Small intestine (tissue), 7 donors: ENCODE measurements at regions not wholly inside any gene's neighbourhood (a gene's known extent, or its start where the extent isn't known, plus 50 kb on each side); places are given as distances from the start of the nearest gene placed in this dataset.

ENCODE experiments used
- DNase-seq, 2 donors: peaks; one replicate each; pipeline versions ENCODE4 v3.0.0 to v3.0.0-alpha.2; 2013
- FAIRE-seq: peaks from 2 replicates; lab custom pipeline; 2012; peaks lifted over from hg19 to GRCh38; lab: Jason Lieb, UNC
- H3K27ac ChIP-seq, 3 donors: one replicate each; pipeline ENCODE4 v1.5.1; 2013; ENCODE audit warnings: low read length in 2 of 3, mild to moderate bottlenecking in 2 of 3, control low read depth in 1 of 3, inconsistent platforms in 1 of 3, low read depth in 1 of 3, moderate library complexity in 1 of 3
- H3K27me3 ChIP-seq, 3 donors: one replicate each; pipeline ENCODE4 v1.6.1; 2013; ENCODE audit warnings: low read length in 3 of 3, inconsistent platforms in 1 of 3; ENCODE audit not compliant: control insufficient read depth in 3 of 3, insufficient read depth in 3 of 3
- H3K36me3 ChIP-seq, 3 donors: one replicate each; pipeline ENCODE4 v1.6.1; 2013; ENCODE audit warnings: low read length in 3 of 3, inconsistent platforms in 1 of 3, low read depth in 1 of 3, mild to moderate bottlenecking in 1 of 3, moderate library complexity in 1 of 3; ENCODE audit not compliant: control insufficient read depth in 3 of 3, insufficient read depth in 2 of 3
- H3K4me1 ChIP-seq, 3 donors: one replicate each; pipeline ENCODE4 v1.6.1; 2013; ENCODE audit warnings: low read length in 2 of 3, inconsistent platforms in 1 of 3, low read depth in 1 of 3, mild to moderate bottlenecking in 1 of 3, moderate library complexity in 1 of 3; ENCODE audit not compliant: control insufficient read depth in 3 of 3, insufficient read depth in 2 of 3
- H3K4me3 ChIP-seq, 3 donors: one replicate each; pipeline ENCODE4 v1.5.1; 2013; ENCODE audit warnings: low read length in 3 of 3, control low read depth in 1 of 3, inconsistent platforms in 1 of 3, low read depth in 1 of 3, mild to moderate bottlenecking in 1 of 3, moderate library complexity in 1 of 3
- H3K9me3 ChIP-seq, 2 donors: one replicate each; pipeline ENCODE4 v1.6.1; 2013; ENCODE audit warnings: low read depth in 1 of 2, low read length in 1 of 2; ENCODE audit not compliant: control insufficient read depth in 2 of 2, insufficient read depth in 1 of 2
- WGBS, 3 donors: extraction: QIAGEN DNeasy Blood & Tissue Kit; methylation state at CpG; one replicate each; pipeline ENCODE4 v1.1.7; 2013; 5-methylcytosine and 5-hydroxymethylcytosine counted together
- donor health status: healthy with polysubstance abuse.
- donor health status: control.
- donor health status: control.
- donor health status: Bipolar disorder and iron deficiency.
- donor health status: healthy.

DNA sequence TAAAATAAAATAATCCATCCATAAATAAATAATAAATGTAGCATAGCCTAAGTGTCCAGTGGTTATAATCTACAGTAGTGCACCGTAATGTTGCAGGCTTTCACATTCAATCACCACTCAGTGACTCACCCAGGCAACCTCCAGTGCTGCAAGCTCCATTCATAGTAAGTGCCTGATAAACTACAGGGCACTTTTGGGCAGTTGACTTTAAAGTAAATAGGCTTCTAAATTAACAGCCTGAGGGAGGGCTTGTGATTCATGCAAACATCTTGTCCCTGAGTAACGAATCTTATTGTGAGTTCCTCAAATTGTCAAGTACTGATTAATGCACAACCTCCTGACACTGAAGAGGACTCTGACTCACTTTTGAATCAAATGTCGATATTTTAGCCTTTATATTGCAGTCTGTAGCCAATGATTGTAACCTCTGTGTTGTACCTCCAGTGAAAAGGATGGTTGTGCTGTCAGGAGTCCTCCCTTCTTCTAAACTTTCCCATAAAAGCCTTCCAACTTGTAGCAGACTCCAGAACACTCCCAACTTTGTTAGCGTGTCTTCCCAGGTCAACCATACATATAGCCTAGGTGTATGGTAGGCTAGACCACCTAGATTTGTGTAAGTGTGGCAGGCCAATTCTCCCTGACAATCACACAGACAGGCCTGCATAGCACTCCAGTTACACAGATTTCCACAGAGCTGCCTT, 55.0 kb upstream of the BICD1 start:
- H3K27ac ChIP-seq = peak overlapping the region in 1 of 3 donors; percentile 15
- no peaks in the 10 kb centered on the region for H3K27me3 ChIP-seq
- H3K4me3 ChIP-seq = no peak overlapping the region
- no peaks in the 10 kb centered on the region for H3K36me3 ChIP-seq
- 61 to 77% (median 75%) methylated on average over 4 of the region's 4 CpGs for WGBS, 3 donors
- peaks cover 0 to 12% of the 10 kb centered on the region in 2 donors for H3K9me3 ChIP-seq
- FAIRE-seq (no peak), DNase-seq (peak in 1 of 2 donors; percentile 42)
- peaks cover 0 to 29% (median 0%) of the 10 kb centered on the region in 3 donors for H3K4me1 ChIP-seq

GRCh38 chr12:32052212-32052713, 54.4 kb upstream of the BICD1 start:
- FAIRE-seq (no peak), DNase-seq (peak in 1 of 2 donors; percentile 42)
- Histone ChIP-seq H3K9me3 (peaks cover 0 to 12% of the 10 kb centered on the region in 2 donors), H3K36me3 (no peaks in the 10 kb centered on the region), H3K4me3 (no peak overlapping the region), H3K4me1 (peaks cover 0 to 29% (median 0%) of the 10 kb centered on the region in 3 donors), H3K27me3 (no peaks in the 10 kb centered on the region), H3K27ac (peak overlapping the region in 1 of 3 donors; percentile 15)
- WGBS, 3 donors = 46 to 53% (median 48%) methylated on average over 5 of the region's 5 CpGs

DNA sequence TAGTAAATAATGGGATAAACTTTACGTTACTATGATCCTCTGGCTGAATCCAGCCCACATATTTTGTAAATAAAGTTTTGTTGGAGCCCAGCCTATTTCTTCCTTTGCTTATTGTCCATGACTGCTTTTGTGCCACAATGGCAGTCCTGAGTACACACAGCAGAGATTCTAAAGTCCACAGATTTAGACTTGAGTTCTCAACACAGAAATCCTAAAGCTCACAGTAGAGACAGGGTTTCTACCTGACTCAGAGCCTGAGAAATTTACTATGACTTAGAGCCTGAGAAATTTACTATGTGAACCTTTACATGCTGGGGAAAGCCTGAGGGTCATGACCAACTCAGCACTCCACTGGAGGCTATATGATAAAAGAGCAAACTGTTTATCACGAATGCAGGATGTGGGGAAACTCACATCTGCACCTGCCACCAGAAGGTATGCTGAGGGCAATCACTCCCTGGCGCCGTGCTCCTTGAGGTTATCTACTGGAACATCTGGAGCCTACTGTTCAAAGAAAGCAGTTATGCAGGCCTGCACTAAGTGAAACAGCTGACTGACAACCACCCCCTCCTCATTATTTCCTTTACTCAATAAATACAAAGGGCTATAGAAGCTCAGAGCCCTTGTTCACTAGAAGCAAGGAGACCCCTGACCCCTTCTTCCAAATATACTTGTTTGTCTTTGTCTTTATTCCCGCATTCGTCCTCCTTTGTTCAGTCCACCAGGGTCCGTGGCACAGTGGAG, 52.6 kb upstream of the BICD1 start:
- DNase-seq (peak in 1 of 2 donors; percentile 23), FAIRE-seq (no peak)
- 80 to 84% (median 81%) methylated on average over 7 of the region's 7 CpGs for WGBS, 3 donors
- no peaks in the 10 kb centered on the region for H3K27me3 ChIP-seq
- H3K4me3 ChIP-seq = no peak overlapping the region
- peaks cover 0 to 22% (median 0%) of the 10 kb centered on the region in 3 donors for H3K4me1 ChIP-seq
- H3K9me3 ChIP-seq = peaks cover 0 to 12% of the 10 kb centered on the region in 2 donors
- H3K27ac ChIP-seq = peak overlapping the region in 1 of 3 donors; percentile 31
- no peaks in the 10 kb centered on the region for H3K36me3 ChIP-seq
